SU-DHL-6 (cell line): ENCODE measurements at regions not wholly inside any gene's neighbourhood (a gene's known extent, or its start where the extent isn't known, plus 50 kb on each side); places are given as distances from the start of the nearest gene placed in this dataset.

Experiments
- H2AFZ ChIP-seq: fragments of 200-600 bp; sonication (generic); 2 replicates; pipeline ENCODE4 v1.6.1; 2014; ENCODE audit warnings: low read depth, mild to moderate bottlenecking, moderate library complexity, mixed read lengths, antibody characterized with exemption, low read length; ENCODE audit not compliant: severe bottlenecking
- H3F3A ChIP-seq: fragments of 200-600 bp; shearing (Covaris generic); 2 replicates; pipeline ENCODE4 v1.6.0; 2016; ENCODE audit warnings: antibody characterized with exemption, mild to moderate bottlenecking; ENCODE audit not compliant: insufficient read depth
- H3K27ac ChIP-seq: fragments of 200-600 bp; sonication (generic); 2 replicates; pipeline ENCODE4 v1.5.1; 2016; ENCODE audit warnings: low read depth, mild to moderate bottlenecking, low read length, moderate library complexity, mixed read lengths
- H3K27me3 ChIP-seq: fragments of 200-600 bp; sonication (generic), shearing (Covaris generic); 2 replicates; pipeline ENCODE4 v1.6.0; 2014; ENCODE audit warnings: mild to moderate bottlenecking, low read length
- H3K36me3 ChIP-seq: fragments of 200-600 bp; sonication (generic); 2 replicates; pipeline ENCODE4 v1.6.1; 2014; ENCODE audit warnings: mild to moderate bottlenecking, low read length, mixed read lengths
- H3K4me2 ChIP-seq: fragments of 300-600, 200-600 bp; shearing (Covaris generic), sonication (generic); 2 replicates; pipeline ENCODE4 v1.6.0; 2014; ENCODE audit warnings: low read length, low read depth, mild to moderate bottlenecking; ENCODE audit not compliant: poor library complexity, severe bottlenecking
- H3K4me3 ChIP-seq: fragments of 200-600 bp; sonication (generic); 2 replicates; pipeline ENCODE4 v1.5.1; 2014; ENCODE audit warnings: antibody characterized with exemption, low read length, mild to moderate bottlenecking, mixed read lengths; ENCODE audit not compliant: insufficient read depth, poor library complexity, severe bottlenecking
- H3K79me2 ChIP-seq: fragments of 200-600 bp; sonication (generic); 2 replicates; pipeline ENCODE4 v1.6.1; 2014; ENCODE audit warnings: mild to moderate bottlenecking, low read length, moderate library complexity; ENCODE audit not compliant: insufficient read depth
- H3K9ac ChIP-seq: fragments of 200-600 bp; sonication (generic); 2 replicates; pipeline ENCODE4 v1.7.0; 2014; ENCODE audit warnings: mild to moderate bottlenecking, low read length
- H3K9me2 ChIP-seq: fragments of 200-600 bp; sonication (generic); replicated peaks from 2 replicates; pipeline ENCODE4 v1.6.1; 2014; ENCODE audit warnings: low read length; ENCODE audit not compliant: insufficient read depth
- H3K9me3 ChIP-seq: fragments of 200-600 bp; sonication (generic); 2 replicates; pipeline ENCODE4 v1.6.1; 2014; ENCODE audit warnings: low read length, mixed read lengths; ENCODE audit not compliant: insufficient read depth
- H4K20me1 ChIP-seq: fragments of 200-600 bp; sonication (generic); 2 replicates; pipeline ENCODE4 v1.6.1; 2014; ENCODE audit warnings: low read depth, mild to moderate bottlenecking, antibody characterized with exemption, low read length, moderate library complexity, mixed read lengths
- EZH2phosphoT487 ChIP-seq: fragments of 200-600 bp; sonication (generic), shearing (Covaris generic); conservative IDR thresholded peaks from 2 replicates; pipeline ENCODE4 v1.6.1; 2018; ENCODE audit warnings: mild to moderate bottlenecking, antibody characterized with exemption, low read length, moderate library complexity, mixed read lengths
- TF ChIP-seq, protein P1 (sequence below): fragments of 200-600 bp; sonication (generic); IDR thresholded peaks from one replicate; pipeline ENCODE4 v1.5.1; 2017; ENCODE audit warnings: antibody characterized with exemption, mild to moderate bottlenecking, low read length, moderate library complexity; ENCODE audit not compliant: insufficient read depth, poor library complexity, severe bottlenecking

DNA sequence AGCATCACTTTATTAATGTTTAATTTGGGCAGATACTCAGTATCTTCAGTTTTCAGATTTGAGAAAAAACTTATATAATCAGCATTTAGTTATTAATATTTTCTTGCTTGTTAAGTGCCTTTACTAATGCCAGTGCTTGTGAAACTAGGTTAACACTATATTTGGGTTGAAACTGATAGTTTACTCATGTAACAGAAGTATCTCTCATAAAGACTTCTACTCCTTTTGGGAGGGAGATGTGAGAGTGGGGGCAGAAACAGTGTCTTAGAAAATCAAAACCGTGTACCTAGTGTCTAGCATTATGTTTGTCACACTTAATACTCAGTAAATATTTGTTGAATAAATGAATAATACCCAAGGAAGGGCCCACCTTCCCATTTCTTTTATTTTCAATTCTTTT is 129.5 kb downstream of the MSTN start:
- no peaks in the 10 kb centered on the region for H4K20me1 ChIP-seq
- no peaks in the 10 kb centered on the region for H3K9me3 ChIP-seq
- H3K79me2 ChIP-seq, result no peaks in the 10 kb centered on the region
- H3K36me3 ChIP-seq, result no peaks in the 10 kb centered on the region
- H3F3A ChIP-seq, result no peaks in the 10 kb centered on the region
- no peaks in the 10 kb centered on the region for H3K9me2 ChIP-seq
- H3K27ac ChIP-seq, result no peak overlapping the region
- no peak for TF ChIP-seq EZH2phosphoT487
- TF ChIP-seq, protein P1, sequence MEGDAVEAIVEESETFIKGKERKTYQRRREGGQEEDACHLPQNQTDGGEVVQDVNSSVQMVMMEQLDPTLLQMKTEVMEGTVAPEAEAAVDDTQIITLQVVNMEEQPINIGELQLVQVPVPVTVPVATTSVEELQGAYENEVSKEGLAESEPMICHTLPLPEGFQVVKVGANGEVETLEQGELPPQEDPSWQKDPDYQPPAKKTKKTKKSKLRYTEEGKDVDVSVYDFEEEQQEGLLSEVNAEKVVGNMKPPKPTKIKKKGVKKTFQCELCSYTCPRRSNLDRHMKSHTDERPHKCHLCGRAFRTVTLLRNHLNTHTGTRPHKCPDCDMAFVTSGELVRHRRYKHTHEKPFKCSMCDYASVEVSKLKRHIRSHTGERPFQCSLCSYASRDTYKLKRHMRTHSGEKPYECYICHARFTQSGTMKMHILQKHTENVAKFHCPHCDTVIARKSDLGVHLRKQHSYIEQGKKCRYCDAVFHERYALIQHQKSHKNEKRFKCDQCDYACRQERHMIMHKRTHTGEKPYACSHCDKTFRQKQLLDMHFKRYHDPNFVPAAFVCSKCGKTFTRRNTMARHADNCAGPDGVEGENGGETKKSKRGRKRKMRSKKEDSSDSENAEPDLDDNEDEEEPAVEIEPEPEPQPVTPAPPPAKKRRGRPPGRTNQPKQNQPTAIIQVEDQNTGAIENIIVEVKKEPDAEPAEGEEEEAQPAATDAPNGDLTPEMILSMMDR, result no peak
- H2AFZ ChIP-seq, result no peak overlapping the region
- no peak overlapping the region for H3K4me2 ChIP-seq
- H3K27me3 ChIP-seq, result no peaks in the 10 kb centered on the region
- H3K9ac ChIP-seq, result no peak overlapping the region
- no peak overlapping the region for H3K4me3 ChIP-seq

DNA sequence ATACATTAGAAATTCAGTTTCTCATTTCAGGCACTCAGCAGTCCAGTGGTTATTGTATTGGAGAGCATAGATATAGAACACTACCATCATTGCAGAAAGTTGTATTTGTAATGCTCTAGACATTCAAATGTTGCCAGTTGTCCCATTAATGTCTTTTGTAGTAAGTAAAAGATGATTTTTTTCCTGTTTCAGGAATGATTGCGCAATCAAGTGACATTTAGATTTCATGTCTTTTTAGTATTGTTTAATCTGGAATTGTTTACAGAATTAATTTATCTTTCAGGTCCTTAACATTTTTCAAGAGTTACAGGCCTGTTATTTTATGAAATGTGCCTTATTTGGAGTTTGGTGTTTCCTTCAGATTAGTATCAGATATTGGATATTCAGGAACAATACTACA is 134.7 kb downstream of the MSTN start:
- no peaks in the 10 kb centered on the region for H3K9me3 ChIP-seq
- no peak overlapping the region for H3K27ac ChIP-seq
- no peak for TF ChIP-seq EZH2phosphoT487
- TF ChIP-seq, protein P1, result no peak
- no peak overlapping the region for H3K9ac ChIP-seq
- no peak overlapping the region for H3K4me3 ChIP-seq
- no peaks in the 10 kb centered on the region for H3K36me3 ChIP-seq
- no peaks in the 10 kb centered on the region for H3K9me2 ChIP-seq
- no peaks in the 10 kb centered on the region for H3K27me3 ChIP-seq
- no peaks in the 10 kb centered on the region for H3K79me2 ChIP-seq
- H2AFZ ChIP-seq, result no peak overlapping the region
- H3K4me2 ChIP-seq, result no peak overlapping the region
- H4K20me1 ChIP-seq, result no peaks in the 10 kb centered on the region
- no peaks in the 10 kb centered on the region for H3F3A ChIP-seq
